T-helper 1 cell treated with Interleukin-12 subunit alpha and Interleukin-12 subunit beta and Interleukin-4 antibody, amounts not matched to agents 30 ng/mL and 1 ng/mL, for 36 hours (primary cell): ENCODE measurements at regions not wholly inside any gene's neighbourhood (a gene's known extent, or its start where the extent isn't known, plus 50 kb on each side); places are given as distances from the start of the nearest gene placed in this dataset.

Source experiments
- intact Hi-C: fragments of 100-400 bp; cut with micrococcal nuclease; formaldehyde crosslinking; loops from one replicate; pipeline ENCODE4 v1.15.1; 2024

GRCh38 chr2:16165518-16166326 is 225.4 kb downstream of the MYCN start:
- intact Hi-C loops: no loop called here

- intact Hi-C loops: no loop called here
Measured at GRCh38 chr2:16162491-16163040, 222.2 kb downstream of the MYCN start.

- intact Hi-C loops: no loop called here
Measured at GRCh38 chr2:16161768-16162490, 221.6 kb downstream of the MYCN start.

- intact Hi-C loops: no loop called here
Measured at GRCh38 chr2:16161085-16161565, 220.8 kb downstream of the MYCN start.

GRCh38 chr2:16160281-16161084 is 220.1 kb downstream of the MYCN start:
- intact Hi-C loops: no loop called here

GRCh38 chr2:16156411-16156810 is 216.1 kb downstream of the MYCN start:
- intact Hi-C loops: no loop called here

- intact Hi-C loops: no loop called here
Measured at GRCh38 chr2:16155766-16156165, 215.4 kb downstream of the MYCN start.

- intact Hi-C loops: no loop called here
Measured at GRCh38 chr2:16155366-16155765, 215.0 kb downstream of the MYCN start.

GRCh38 chr2:16154501-16155280 is 214.3 kb downstream of the MYCN start:
- intact Hi-C loops: no loop called here

- intact Hi-C loops: no loop called here
Measured at GRCh38 chr2:16154061-16154460, 213.7 kb downstream of the MYCN start.

GRCh38 chr2:16153754-16154035 is 213.3 kb downstream of the MYCN start:
- intact Hi-C loops: no loop called here

- intact Hi-C loops: no loop called here
Measured at GRCh38 chr2:16152928-16153753, 212.8 kb downstream of the MYCN start.

- intact Hi-C loops: no loop called here
Measured at GRCh38 chr2:16152071-16152927, 211.9 kb downstream of the MYCN start.

- intact Hi-C loops: no loop called here
Measured at GRCh38 chr2:16151651-16152050, 211.3 kb downstream of the MYCN start.

GRCh38 chr2:16151281-16151570 is 210.9 kb downstream of the MYCN start:
- intact Hi-C loops: no loop called here

GRCh38 chr2:16150456-16151280 is 210.3 kb downstream of the MYCN start:
- intact Hi-C loops: no loop called here

GRCh38 chr2:16149349-16150243 is 209.2 kb downstream of the MYCN start:
- intact Hi-C loops: loop anchor here (1.0 to 10.0 kb wide), 2 partner anchors 8 to 835 kb away; no protein-coding TSS in a partner anchor
